ENCODE measurements at regions not wholly inside any gene's neighbourhood (a gene's known extent, or its start where the extent isn't known, plus 50 kb on each side); places are given as distances from the start of the nearest gene placed in this dataset.
A peak's percentile ranks its signal among the peaks of the same experiment; 100 is the strongest.

DNA sequence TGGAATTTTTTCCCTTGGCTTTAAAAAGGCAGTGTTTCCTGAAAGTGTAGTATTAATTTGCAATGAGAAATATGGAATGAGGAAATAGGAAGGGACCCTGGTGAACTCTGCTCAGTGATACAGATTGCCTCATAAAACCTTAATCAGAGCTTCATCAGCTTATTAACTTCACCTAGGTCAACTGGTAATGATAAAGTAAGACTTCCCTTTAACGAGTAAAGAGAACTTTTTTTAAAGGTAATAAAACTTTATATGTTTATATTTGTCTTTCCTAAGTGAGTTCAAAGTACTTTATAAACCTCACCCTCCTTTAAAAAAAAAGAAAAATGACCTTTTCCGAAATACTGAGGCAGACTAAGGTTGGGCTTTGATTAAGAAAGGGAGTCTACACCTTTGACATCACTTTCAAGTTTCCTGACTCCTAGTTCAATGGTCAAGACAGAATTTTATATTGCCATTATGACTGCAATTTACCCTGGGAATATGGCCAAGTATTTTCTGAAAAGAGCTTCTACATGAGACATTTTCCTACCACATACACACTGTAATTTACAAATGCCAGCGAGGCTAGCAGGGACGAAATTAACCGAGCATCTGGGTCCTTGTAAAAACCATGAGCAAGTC lies 706.3 kb upstream of the TENM3 start:
- no peak for DNase-seq (ENCODE audit: extremely low read depth in 1 of 11, low read depth in 9 of 11, low spot score in 4 of 11)

DNA sequence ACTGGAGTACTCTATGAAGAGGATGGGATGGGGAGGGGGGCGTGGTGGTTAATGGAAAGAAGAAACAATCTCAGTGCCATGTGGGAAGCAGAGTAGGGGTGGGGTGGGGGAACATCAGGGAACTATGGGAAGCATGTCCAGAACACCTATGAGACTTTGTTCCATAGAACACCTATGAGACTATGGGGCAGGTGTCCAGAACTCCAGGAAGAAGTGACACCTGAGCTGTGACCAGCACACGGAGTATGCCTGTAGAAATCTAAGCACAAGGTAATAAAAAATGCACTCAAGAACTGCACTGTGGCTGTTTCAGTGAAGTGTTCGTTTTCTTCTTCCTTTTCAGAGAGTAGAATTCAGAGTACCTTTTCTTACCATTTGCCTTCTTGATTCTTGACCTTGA lies 704.8 kb upstream of the TENM3 start:
- no peak for DNase-seq (ENCODE audit: extremely low read depth in 1 of 11, low read depth in 9 of 11, low spot score in 4 of 11)

DNA sequence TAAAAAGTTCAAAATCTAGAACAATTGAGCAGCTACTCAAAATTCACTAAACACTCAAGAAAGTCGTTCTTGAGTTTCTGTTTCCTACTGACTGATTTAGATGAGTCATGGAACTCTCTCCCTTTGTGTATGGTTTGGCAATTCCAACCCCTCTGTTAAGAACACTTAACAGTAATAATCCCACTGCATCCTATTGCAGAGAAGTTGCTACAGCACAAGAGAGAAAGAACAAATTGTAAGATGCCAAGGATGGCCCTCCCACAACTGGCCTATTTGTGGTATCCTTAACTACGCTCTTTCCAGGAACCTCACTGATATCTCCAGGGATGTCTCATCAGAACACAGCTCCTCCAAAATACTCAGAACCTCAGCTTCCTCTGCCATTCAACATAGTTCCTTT lies 701.8 kb upstream of the TENM3 start:
- DNase-seq (ENCODE audit: extremely low read depth in 1 of 11, low read depth in 9 of 11, low spot score in 4 of 11), result no peak

DNA sequence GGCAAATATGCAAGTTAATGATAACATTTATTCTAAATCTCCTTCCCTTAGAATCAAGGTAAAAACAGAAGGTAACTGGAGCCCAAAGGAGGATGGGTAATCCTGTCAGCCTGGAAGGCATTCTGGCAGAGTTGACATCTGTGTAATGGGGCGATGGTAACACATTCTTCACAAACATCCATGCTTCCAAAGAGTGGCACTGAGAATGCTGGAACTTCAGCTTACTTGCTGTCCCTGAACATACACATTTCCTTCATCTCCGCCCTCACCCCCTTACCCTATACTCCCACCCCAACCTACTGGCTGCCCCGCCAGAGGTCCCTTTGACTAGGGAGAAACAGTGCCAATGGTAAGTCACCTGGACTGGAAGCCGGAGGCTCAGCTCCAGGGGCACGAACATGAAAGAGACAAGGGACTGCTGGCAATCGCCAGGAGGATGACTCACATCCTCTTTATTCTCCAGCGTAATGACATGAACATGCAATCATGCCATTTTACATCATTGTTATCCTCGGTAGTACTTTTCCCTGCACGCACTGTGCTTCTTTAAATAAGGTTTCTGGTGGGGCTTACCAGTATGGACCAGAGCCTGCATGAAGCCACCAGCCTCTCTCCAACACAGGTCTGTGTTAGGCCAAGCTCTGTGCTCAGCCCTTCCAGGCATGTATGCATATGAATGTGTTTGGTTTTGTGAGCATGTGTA lies 694.2 kb upstream of the TENM3 start:
- DNase-seq (ENCODE audit: extremely low read depth in 1 of 11, low read depth in 9 of 11, low spot score in 4 of 11), result no peak

DNA sequence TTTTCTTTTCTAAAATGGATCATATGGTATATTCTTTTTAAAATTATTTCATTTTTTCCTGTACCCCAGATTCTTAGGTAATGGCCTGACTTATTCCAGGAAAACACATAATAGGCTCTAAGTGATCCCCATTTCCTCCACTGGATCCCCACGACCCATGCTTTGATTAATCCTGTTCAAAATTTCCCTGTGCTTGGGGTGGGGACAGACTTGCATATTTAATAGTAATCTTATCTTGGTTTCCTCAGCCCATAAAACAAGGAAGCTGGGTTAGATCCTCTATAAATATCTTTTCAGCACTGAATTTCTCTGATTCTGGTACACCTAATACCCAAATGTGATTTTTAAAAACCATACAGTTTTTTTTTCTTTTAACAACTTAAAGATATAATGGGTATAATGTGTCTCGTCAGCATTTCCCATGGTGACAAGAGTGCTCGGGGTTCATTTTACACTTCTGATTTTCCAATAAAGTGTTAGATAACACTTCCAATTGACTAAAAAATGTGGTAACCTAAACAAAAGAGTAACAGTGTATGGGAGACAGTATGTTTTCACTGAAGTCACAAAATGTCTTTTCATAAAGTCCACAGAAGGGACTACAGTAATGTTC lies 693.5 kb upstream of the TENM3 start:
- DNase-seq (ENCODE audit: extremely low read depth in 1 of 11, low read depth in 9 of 11, low spot score in 4 of 11), result no peak

DNA sequence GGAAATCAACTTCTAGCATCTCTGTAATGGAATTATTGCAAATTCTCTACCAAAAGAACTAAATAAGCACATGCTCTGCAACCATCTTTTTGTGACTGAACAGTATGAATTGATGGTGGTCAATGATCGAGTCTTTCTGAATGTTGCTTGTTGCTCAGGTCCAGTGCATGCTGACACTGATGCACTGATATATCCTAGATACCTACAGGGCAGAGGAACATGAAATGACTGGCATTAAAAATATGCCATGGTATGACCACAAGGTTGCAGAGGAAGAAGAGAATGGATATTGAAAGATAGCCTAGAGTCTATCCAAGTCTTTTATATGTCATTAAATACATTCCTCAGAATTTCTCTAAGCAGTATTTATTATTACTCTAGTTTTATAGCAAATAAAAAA lies 692.8 kb upstream of the TENM3 start:
- DNase-seq (ENCODE audit: extremely low read depth in 1 of 11, low read depth in 9 of 11, low spot score in 4 of 11), result no peak

DNA sequence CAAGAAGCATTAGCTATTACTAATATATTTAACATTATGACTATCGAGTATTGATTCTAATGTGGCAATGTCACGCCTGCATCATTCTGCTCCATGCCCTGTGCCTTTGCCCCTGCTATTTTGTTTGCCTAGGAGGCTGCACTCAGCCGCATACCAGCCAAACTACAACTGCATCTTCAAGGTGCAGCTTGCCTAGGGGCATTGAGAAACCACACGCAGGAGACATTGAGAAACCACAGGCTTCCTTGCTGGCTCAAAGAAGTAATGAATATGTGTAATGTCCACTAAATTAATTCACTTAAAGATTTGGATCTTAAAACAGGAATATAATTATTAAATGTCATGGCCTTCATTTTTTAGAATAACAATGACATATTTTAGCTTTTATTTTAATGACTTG lies 683.6 kb upstream of the TENM3 start:
- no peak for DNase-seq (ENCODE audit: extremely low read depth in 1 of 11, low read depth in 9 of 11, low spot score in 4 of 11)

DNA sequence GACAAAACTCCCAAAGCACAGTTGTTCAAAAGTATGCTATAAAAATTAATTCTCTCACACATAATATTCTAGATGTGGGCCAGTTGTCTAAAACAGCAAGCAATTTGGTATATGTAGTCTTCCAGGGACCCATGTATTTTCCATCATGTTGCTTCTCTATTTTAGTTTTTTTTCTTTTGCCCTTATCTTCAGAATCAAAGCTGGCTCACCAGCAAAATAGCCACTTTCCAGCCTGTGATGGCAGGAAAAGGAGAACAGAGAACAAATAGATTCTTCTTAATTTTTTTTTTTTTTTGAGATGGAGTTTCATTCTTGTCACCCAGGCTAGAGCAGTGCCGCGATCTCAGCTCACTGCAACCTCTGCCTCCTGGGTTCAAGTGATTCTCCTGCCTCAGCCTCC lies 680.8 kb upstream of the TENM3 start:
- DNase-seq (ENCODE audit: extremely low read depth in 1 of 11, low read depth in 9 of 11, low spot score in 4 of 11), result no peak

DNA sequence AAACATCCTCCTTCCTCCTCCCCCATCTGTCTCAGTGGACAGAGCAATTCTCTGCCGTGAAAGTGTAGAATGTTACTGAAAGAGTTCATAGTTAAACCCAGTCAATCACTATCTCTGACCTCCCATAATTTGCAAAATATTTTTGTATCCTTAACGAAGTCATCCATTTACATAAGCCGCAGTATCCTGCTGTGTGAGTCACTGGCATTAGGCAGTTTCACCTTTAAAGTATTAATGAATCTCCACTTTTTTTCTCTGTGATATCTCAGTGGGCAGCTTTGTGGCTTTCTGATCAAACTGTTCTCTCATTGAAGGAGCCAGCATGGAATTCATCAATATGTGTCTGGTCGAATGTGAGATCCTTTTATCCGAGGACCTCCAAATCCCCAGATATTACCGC lies 678.6 kb upstream of the TENM3 start:
- no peak for DNase-seq (ENCODE audit: extremely low read depth in 1 of 11, low read depth in 9 of 11, low spot score in 4 of 11)

DNA sequence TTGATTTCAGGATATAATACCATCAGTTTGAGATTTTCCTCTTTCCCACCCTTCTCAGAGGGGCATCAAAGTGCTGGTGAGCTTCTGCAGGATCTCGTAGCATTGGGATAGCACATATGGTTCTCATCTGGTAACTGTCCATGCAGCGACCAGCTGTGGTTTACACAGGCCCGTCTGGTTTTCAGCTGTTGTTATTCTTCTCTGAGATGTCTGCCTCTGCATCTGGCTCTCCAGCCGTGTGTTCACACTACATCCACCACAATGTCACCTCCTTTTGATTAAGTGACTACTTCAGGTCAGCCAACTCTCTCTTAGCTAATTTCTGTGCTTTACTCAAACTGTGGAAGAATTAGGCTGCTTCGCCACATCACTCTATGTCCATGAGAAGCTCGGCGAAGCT lies 676.7 kb upstream of the TENM3 start:
- DNase-seq (ENCODE audit: extremely low read depth in 1 of 11, low read depth in 9 of 11, low spot score in 4 of 11), result peak; percentile 13 to 58 (median 31)

DNA sequence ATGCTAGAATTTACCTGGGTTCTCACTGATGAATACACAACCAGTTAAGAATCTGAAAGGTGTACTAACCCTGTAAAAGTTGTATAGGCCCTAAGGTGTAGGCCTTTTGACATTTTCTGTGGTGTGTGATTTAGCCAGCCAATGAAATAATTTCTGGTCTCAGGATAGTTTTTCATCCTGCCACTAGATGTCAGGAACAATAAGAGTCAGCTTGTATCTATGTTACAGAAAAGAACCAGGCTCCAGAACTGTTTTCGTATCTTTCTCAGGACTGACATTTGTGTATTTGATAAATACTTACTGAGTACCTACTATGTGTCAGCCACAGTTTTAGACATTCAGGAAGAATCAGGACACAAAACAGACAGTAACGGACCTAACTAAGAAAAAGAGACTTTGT lies 673.6 kb upstream of the TENM3 start:
- DNase-seq (ENCODE audit: extremely low read depth in 1 of 11, low read depth in 9 of 11, low spot score in 4 of 11), result peak in 8 of 11 donors; percentile 2 to 35 (median 10)

DNA sequence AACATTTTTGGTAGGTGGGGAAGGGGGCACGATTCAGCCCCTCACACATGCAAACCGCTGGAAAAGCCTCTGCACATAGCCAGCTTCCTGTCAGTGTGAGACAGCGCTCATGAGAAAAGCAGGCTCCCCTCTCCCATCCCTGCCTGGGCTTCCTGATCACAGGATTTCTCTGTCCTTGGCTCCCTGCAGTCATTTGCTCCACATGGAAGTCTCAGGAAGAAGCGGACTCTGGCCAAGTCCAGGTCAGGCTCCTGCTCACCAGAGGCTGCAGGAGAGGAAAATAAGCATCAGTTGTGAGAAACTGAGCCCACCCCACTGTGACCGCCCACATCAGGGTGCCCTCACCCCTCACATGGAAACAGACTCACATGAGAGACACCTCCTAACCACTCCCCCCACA lies 664.3 kb upstream of the TENM3 start:
- no peak for DNase-seq (ENCODE audit: extremely low read depth in 1 of 11, low read depth in 9 of 11, low spot score in 4 of 11)

DNA sequence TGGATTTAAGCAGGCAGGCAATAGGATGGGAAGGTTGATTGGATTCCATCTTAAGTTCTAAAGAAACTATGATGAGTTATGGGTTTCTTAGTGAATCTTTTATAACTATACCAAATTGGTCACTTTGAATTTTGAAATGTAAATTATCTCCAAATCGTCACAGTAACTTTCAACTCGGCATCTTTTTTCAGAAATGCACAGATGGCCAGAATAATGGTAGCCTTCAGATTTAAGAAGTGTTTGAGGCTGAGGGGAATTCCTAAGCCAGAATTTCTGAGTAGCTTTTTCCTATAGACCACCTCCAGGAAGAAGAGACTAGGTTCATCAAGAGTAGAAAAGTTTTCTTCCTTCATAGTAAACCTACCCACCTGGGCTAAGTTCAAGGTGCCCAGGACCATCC lies 663.7 kb upstream of the TENM3 start:
- no peak for DNase-seq (ENCODE audit: extremely low read depth in 1 of 11, low read depth in 9 of 11, low spot score in 4 of 11)

DNA sequence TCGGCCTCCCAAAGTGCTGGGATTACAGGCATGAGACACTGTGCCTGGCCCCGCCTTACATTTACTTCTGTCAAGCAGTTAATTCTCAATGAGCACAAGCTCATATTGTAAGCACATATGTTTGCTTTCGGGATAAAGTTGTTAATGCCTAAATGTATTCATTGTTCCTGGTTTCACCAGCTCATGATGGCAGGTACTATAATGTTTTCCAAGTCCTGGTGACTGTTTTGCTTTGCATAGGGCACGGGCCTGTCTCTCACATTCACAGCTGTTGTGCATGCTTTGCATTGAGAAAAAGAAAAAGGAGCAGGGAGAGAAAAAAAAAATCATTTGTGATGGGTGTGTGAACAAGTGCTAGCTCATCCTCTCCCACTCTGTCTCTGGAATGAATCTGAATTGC lies 661.2 kb upstream of the TENM3 start:
- DNase-seq (ENCODE audit: extremely low read depth in 1 of 11, low read depth in 9 of 11, low spot score in 4 of 11), result no peak

DNA sequence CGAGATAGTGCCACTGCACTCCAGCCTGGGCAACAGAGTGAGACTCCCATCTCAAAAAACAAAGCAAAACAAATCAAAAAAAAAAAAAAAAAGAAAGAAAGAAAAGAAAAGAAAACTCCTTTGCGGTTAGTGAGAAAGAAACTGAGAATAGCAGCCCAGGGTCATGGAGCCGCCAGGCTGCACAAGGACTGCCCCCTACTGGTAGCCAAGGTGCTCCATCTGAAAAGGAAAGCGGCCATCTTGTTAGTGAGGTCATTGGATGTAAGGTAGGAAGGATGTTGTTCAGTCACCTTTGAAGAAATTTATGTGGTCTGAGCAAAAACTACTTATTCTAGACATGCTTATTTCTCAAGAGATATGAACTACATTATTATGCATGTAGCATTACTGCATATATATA lies 660.6 kb upstream of the TENM3 start:
- no peak for DNase-seq (ENCODE audit: extremely low read depth in 1 of 11, low read depth in 9 of 11, low spot score in 4 of 11)

DNA sequence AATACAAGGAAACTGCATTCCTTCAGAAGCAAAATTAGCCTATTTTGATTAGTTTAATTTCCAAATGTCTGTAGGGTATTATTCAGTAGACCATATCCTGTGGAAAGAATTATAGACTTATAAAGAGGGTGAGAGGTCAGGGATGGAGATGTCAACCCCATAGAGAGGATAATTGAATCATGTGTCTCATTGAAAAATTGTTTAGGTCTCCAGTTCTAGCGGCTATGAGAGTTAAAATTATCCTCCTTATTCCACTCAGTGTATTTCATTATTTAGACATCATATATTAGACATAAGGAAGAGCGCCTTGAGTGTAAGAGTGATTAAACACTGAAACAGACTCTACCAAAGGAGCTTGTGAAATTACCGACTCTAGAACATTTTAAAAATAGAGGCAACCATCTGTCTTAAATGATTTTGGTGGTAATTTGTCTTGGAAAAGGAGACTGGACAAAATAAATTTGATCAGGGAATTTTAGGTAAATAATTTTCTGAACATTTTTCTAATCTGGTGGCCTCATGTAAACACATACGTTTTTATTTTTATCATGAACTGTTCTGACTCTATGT lies 654.4 kb upstream of the TENM3 start:
- DNase-seq (ENCODE audit: extremely low read depth in 1 of 11, low read depth in 9 of 11, low spot score in 4 of 11), result no peak

DNA sequence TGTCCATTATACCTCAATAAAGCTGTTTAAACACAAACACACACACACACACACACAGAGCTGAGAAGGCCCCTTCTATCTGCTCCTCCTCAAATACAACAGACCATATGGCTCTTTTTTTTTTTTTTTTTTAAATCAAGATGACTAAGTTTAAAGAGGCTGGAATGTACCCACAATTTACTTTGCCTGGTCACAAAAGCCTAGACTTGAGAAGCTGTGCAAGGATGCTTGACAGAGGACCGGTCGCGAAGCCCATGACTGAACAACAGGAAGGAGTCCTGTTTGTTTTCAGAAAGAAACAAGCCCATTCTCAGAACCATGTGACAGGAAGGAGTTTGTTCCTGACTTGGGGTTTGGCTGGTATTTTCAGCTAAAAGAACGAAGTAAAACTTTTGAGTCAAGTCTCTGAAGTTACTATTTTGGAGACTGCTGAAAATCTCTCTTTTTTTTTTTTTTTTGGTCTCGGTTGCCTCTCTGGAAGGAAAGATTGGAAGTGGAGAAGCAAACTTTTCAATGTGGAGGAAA lies 650.9 kb upstream of the TENM3 start:
- DNase-seq (ENCODE audit: extremely low read depth in 1 of 11, low read depth in 9 of 11, low spot score in 4 of 11), result no peak

DNA sequence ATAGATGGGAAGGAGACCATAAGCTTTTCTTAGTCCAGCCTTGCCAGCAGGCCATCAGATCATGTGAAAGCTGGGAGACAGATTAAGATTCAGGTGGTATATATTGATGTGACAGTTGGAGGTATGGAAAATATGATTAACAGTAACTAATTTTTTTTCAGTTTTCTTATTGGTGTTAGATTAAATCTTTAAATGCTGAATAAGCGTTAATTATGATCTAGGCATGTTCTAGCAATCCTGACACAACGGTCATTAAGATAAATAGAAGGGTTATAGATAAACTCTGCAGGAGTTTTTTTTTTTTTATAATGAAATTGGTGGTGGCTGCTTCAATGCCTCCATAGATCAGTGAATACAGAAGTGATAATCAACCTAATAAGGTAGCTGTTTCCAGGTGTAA lies 649.5 kb upstream of the TENM3 start:
- no peak for DNase-seq (ENCODE audit: extremely low read depth in 1 of 11, low read depth in 9 of 11, low spot score in 4 of 11)

DNA sequence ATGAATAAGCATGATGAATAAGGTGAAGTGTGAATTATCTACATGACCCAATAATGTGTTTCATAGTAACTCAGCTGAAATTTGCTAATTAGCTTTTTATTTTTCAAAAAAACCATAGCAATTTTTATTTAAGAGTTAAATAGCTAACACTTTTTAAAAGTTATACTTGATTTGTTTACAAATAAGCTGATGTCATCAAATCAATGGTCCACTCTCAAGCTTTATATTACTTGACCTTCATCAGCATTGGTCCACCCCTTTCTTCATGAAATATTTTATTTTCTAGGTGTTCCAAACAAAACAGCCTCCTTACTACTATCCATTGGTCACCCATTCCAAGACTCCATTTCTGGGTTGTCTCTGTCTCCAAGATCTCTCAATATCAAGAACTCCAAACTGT lies 649.0 kb upstream of the TENM3 start:
- DNase-seq (ENCODE audit: extremely low read depth in 1 of 11, low read depth in 9 of 11, low spot score in 4 of 11), result no peak

DNA sequence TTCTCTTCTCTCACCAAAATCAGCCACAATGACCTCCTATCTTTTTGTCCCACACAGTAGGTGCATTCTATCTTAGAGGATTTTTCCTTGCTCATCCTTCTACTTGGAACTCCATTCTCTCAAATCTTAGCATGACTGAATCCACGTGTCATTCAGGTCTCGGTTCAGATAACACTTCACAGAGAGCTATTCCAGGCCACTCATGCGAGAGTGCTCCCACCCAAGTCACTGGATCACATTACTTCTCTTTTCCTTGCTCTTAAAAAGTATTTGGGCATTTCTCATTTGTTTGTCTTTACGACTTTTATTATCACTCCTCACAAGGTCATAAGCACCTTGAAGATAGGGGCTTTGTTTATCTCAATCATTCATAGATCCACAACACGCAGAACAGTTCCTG lies 647.5 kb upstream of the TENM3 start:
- DNase-seq (ENCODE audit: extremely low read depth in 1 of 11, low read depth in 9 of 11, low spot score in 4 of 11), result peak in 7 of 11 donors; percentile 19 to 48 (median 29)
